HG03196 (cell line): ENCODE measurements at regions not wholly inside any gene's neighbourhood (a gene's known extent, or its start where the extent isn't known, plus 50 kb on each side); places are given as distances from the start of the nearest gene placed in this dataset.

ENCODE experiments used
- ATAC-seq: cut with Tn5 transposase; IDR thresholded peaks from one replicate; pipeline ENCODE4 v1.9.1; 2021; ENCODE audit not compliant: unreplicated experiment

DNA sequence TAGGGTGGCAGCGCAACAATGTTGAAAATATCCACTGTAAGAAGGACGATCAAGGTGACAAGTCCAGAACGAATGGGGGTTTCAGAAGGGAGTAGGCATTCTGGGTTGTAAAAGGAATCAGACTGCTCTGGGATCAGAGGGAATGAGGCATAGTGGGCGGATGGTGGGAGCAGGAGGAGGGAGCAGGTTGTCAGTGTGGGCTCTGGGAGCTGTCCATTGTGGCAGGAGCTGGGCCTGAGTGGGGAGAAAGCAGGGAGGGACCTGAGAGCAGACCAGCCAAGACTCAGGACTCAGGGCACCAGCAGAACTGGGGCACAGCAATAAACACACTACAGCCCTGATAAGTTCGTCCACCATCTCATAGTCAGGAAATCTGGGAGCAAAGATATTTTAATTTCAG is 292.6 kb upstream of the MKI67 start:
- ATAC-seq: no peak

GRCh38 chr10:128419466-128420019 is 293.3 kb upstream of the MKI67 start:
- ATAC-seq: no peak

DNA sequence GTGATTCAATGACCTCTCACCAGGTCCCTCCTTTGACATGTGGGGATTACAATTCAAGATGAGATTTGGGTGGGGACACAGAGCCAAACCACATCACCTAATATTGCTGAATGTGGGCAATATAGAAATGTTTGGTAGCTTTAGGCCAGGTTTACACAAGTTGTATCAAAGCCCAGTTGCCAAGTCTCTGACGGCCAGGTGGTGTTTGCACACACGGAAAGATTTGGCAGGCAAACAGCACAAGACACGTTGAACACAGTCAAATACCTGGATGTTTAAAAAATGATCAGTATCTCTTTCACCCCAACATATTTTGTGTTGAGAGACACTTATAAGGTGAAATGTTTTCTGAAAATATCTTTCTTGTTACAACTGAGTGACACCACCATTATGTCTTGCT is 294.4 kb upstream of the MKI67 start:
- ATAC-seq: no peak

GRCh38 chr10:128421371-128422160 is 295.3 kb upstream of the MKI67 start:
- no peak for ATAC-seq

DNA sequence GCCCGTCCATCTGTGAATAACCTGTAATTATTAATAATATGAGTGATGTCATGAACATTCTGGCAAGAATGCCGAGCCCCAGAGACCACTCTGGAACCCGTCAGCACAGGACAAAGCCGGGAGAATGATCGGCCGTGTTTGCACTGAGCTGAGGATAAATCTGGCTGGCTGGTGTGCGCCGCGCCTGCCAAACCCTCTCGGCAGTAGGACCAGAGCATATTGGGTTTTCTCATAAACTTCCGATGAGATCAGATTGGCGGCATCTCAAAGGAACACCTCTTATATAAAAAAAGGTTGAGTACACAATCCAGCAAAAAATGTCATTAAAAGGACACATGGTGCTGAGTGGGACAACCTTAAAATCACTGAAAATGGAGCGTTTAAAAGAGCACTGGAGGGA is 296.0 kb upstream of the MKI67 start:
- no peak for ATAC-seq

DNA sequence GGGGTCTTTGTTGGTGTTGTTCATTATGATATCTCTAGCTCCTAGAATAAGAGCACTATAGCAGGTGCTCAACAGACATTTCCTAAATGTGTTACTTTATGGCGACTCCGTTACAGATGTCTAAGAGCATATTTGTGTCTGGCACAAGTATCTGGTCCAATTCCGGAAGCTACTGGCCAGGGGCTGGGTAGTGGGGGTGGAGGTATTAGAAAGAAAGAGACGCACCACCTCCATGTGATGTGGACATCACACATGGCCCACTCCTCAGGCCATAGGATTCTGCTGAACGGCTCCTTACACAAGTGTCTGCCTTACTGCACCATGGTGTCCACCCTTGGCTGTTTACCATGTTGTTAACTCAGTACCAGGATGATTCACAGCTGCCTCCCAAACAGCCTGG is 296.8 kb upstream of the MKI67 start:
- ATAC-seq: no peak

GRCh38 chr10:128429321-128429720 is 303.1 kb upstream of the MKI67 start:
- ATAC-seq: no peak

DNA sequence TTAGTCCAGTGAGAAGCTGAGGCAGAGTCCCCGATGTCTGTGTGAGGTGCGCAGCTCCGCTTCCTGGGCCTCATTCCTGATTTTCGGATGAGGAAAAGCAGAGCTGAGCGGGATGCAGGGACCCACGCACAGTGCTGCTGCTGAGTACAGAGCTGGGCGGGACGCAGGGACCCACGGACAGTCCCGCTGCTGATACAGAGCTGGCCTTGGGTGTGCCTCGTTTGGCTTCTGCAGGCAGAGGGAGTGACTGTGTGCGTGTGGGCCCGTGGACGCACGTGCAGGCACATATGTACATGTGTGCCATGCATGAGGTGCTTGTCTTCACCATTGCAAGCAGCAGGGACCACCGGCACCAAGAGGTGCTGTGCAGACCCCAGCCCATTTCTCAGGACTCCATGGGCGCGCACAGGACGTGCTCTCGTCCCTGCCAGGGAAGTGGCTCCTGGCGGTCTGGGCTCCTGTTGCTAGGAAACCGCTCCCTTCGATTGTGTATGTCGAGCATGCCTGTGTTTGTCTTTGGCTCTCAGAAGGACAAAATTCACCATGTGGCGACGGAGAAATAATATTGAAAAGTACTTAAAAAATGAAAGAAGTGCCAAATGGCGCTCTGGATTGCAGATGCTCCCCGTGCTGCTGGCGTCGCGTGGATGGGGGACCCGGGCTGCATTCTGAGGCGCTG is 303.8 kb upstream of the MKI67 start:
- no peak for ATAC-seq

DNA sequence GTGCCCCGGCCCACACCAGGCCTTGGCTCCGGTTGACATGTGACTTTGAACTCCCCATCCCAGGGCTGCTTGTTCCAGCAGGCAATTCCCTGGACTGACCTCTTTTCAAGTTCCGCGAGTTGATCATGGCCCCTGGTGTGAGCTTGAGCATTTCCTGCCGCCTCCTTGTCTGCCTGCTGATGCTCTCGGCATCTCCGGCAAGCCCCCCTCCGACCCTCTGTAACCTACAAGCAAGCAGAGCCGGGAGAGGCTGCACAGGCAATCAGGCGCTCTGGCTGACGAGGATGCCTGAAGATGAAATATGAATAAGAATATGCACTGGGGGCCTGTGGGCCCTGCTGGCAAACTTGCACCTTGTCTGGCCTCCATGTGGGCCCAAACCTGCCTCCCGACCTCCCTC is 304.9 kb upstream of the MKI67 start:
- ATAC-seq: no peak

- ATAC-seq: no peak
Observed at GRCh38 chr10:128431506-128431905, 305.3 kb upstream of the MKI67 start.

DNA sequence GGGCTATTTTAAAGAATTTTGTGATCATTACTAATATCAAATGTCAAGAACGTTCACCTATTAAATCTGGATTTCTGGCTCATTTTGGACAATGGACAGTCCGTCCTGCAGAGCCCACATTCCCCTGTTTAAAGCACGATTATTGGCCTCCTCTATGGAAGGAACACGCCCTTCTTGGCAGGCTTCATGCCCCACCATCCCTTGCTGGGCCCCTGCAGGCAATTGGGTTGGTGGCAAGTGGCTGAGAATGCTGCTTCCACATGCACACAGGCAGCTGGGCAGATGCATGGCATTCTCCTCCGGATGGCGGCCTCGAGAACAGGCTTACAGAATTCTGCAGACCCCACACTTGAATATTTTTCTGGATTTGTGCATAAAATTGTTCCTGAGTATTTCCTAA is 305.8 kb upstream of the MKI67 start:
- ATAC-seq: no peak

GRCh38 chr10:128432423-128432822 is 306.2 kb upstream of the MKI67 start:
- ATAC-seq: no peak

GRCh38 chr10:128435811-128436210 is 309.6 kb upstream of the MKI67 start:
- ATAC-seq: no peak

GRCh38 chr10:128437786-128438345 is 311.6 kb upstream of the MKI67 start:
- no peak for ATAC-seq

DNA sequence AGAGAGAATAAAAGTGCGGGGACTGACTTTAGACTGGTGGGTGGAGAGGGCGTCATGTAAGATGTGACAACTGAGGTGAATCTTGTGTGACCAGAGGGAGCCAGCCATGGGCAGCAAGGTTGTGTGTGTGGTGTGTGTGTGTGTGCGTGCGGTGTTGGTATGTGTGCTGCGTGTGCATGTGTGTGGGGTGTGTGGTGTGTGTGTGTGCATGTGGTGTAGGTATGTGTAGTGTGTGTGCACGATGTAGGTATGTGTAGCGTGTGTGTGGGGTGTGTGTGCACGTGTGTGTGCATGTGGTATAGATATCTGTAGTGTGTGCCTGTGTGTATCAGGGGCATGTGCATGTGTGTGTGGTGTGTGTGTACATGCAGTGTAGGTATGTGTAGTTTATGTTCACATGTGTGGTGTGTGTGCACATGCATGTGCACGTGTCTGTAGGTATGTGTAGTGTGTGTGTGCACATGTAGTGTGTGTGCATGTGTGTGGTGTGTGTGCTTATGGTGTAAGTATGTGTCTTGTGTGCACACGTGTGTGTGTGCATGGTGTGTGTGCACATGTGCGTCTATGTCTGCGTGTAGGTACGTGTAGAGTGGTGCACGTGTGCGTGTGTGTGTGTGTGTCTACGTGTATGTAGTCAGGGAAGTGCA is 312.3 kb upstream of the MKI67 start:
- no peak for ATAC-seq

DNA sequence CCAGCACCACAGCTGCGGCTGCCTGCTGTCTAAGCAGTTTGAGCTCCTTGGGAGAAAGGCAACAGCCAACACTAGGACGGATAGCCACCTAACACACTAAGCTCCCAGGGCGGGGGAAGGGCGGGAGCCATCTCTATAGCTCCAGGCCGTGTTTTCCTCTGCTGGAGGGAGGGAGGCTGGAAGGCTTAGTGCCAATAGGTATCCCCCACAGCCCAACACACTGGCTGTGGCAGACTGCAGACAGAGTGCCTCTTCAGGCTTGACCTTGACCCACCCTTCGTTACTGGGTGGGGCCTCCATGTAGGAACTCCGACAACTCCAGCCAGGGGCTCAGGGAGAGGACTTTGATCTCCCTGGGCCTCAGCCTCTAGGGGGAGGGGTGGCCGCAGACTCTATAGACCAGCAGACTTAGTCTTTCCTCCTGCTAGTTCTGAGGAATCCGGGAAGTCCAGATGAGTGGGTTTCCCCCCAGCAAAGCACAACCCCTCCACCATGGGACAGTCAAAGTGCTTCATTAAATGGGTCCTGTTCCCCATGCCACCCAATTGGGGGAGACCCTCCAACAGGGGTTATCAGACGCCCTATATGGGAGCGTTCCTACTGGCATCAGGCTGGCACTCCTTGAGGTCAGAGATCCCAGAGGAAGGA is 314.4 kb upstream of the MKI67 start:
- no peak for ATAC-seq

- ATAC-seq: no peak
Observed at GRCh38 chr10:128443925-128444518, 317.8 kb upstream of the MKI67 start.

DNA sequence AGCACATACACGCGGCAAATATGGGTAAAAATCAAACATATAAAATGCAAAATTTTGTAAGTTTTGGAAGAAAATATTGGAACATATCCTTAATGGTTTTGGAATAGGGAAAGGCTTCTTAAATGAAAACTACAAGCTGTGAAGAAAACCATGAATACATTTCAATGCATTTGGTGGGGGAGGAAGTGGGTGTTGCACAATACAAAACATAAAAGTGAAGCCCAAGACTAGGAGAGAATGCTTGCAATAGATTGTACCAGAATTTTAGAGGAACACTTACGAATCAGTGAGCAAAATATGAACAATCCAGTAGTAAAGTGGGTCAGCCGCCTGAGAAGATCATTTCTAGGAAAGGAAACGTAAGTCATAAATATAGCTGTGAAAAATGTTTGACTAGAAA is 322.6 kb upstream of the MKI67 start:
- ATAC-seq: no peak

DNA sequence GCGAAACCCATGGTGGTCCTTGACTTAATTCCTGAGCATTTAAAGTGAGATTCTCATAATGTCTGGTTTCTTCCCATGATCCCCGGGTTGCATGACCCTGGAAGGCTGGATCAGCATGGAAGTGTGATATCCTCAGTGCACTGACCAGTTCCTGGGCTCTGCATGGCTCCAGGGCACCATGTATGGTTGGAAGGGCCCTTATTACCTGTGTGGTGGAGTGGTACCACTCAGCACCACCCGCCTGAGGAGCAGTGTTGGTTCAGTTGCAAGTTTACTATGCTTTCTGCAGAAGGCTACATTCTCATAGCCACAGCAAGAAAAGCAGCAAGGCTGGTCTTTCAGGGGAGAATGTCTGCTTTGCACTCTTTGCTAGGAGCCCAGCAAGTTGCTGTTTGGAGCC is 325.7 kb upstream of the MKI67 start:
- ATAC-seq: no peak

- ATAC-seq: no peak
Observed at GRCh38 chr10:128456271-128456670, 330.0 kb upstream of the MKI67 start.

DNA sequence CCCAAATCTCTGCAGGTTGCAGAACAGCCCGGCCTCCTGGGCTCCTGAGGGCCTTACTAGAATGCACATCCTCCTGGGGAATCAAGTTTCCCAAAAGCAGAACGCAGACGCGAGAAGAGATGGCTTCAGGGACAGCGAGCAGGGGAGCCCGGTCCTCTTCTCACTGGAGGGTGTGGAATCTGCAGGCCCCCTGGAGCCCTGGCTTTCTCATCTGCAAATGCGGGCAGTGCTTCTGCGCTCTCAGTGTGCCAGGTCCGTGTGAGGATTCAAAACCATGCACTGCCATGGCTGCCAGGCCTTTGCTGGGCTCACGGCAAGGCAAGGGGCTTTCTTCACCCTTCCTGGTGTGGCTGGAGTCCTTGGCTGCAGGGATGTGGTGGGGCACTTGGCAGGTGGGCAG is 330.9 kb upstream of the MKI67 start:
- no peak for ATAC-seq
